IMR-90 (cell line): ENCODE measurements at regions not wholly inside any gene's neighbourhood (a gene's known extent, or its start where the extent isn't known, plus 50 kb on each side); places are given as distances from the start of the nearest gene placed in this dataset.

Experiments used
- ATAC-seq: fragments of 200-7000 bp; cut with Tn5 transposase; 2 replicates; pipeline ENCODE4 v1.9.1; 2020; ENCODE audit warnings: low read depth, mild to moderate bottlenecking, moderate library complexity
- BruUV-seq: library from RNA; stranded (reverse); fragments of 400-500 nt; replicated peaks from 2 replicates; lab custom pipeline; 2021; lab: Mats Ljungman, UMichigan
- CTCF ChIA-PET: fragments of 300-600 bp; formaldehyde crosslinking; extraction: SDS; loops from one replicate; lab custom pipeline; 2021; ENCODE audit warnings: antibody characterized with exemption; lab: Yijun Ruan, JAX
- POLR2A ChIA-PET: fragments of 300-600 bp; sonication (Branson Sonifier 250); formaldehyde crosslinking; loops from one replicate; lab custom pipeline; 2022; ENCODE audit warnings: antibody characterized with exemption; ENCODE audit not compliant: unreplicated experiment; lab: Charles Lee
- DNase-seq: peaks from one replicate; pipeline ENCODE4 v3.0.0; 2013
- H2AFZ ChIP-seq: replicated peaks from 2 replicates; pipeline ENCODE3; 2013; ENCODE audit warnings: low read length, mild to moderate bottlenecking; ENCODE audit not compliant: poor library complexity
- H2AK5ac ChIP-seq: 2 replicates; pipeline ENCODE4 v1.6.1; 2013; ENCODE audit warnings: low read depth, low read length, inconsistent platforms
- H2AK9ac ChIP-seq: replicated peaks from 2 replicates; pipeline ENCODE3; 2013; ENCODE audit warnings: mild to moderate bottlenecking, low read depth, low read length, moderate library complexity; ENCODE audit not compliant: poor library complexity
- H2BK120ac ChIP-seq: 2 replicates; pipeline ENCODE4 v1.6.1; 2013; ENCODE audit warnings: low read depth, low read length, inconsistent platforms
- H2BK15ac ChIP-seq: 3 replicates; pipeline ENCODE4 v1.6.1; 2013; ENCODE audit warnings: low read depth, low read length, inconsistent platforms
- H2BK20ac ChIP-seq: 2 replicates; pipeline ENCODE4 v1.6.1; 2013; ENCODE audit warnings: low read depth, mild to moderate bottlenecking, inconsistent platforms, low read length, moderate library complexity
- H2BK5ac ChIP-seq: 2 replicates; pipeline ENCODE4 v1.6.1; 2013; ENCODE audit warnings: mild to moderate bottlenecking, low read depth, low read length, inconsistent platforms; ENCODE audit not compliant: poor library complexity, severe bottlenecking
- H3K14ac ChIP-seq: replicated peaks from 2 replicates; pipeline ENCODE4 v1.6.1; 2013; ENCODE audit warnings: low read depth, low read length, inconsistent platforms
- H3K18ac ChIP-seq: 2 replicates; pipeline ENCODE4 v1.6.1; 2013; ENCODE audit warnings: low read depth, low read length, control low read depth
- H3K23ac ChIP-seq: 2 replicates; pipeline ENCODE4 v1.6.1; 2013; ENCODE audit warnings: low read depth, low read length, inconsistent platforms
- H3K27ac ChIP-seq: 2 replicates; pipeline ENCODE4 v1.5.1; 2013; ENCODE audit warnings: mild to moderate bottlenecking, control low read depth, low read length; ENCODE audit not compliant: insufficient read depth
- H3K27me3 ChIP-seq: 2 replicates; pipeline ENCODE4 v1.6.1; 2013; ENCODE audit warnings: low read length; ENCODE audit not compliant: control insufficient read depth, insufficient read depth
- H3K36me3 ChIP-seq: 2 replicates; pipeline ENCODE4 v1.6.1; 2013; ENCODE audit warnings: low read length, mixed read lengths; ENCODE audit not compliant: control insufficient read depth, insufficient read depth
- H3K4ac ChIP-seq: 2 replicates; pipeline ENCODE4 v1.6.1; 2013; ENCODE audit warnings: low read depth, low read length, inconsistent platforms
- H3K4me1 ChIP-seq: 2 replicates; pipeline ENCODE4 v1.6.1; 2013; ENCODE audit warnings: low read length, mixed read lengths; ENCODE audit not compliant: control insufficient read depth, insufficient read depth
- H3K4me2 ChIP-seq: 2 replicates; pipeline ENCODE4 v1.6.1; 2013; ENCODE audit warnings: low read depth, mild to moderate bottlenecking, control low read depth, low read length, moderate library complexity
- H3K4me3 ChIP-seq: 2 replicates; pipeline ENCODE4 v1.5.1; 2013; ENCODE audit warnings: low read depth, mild to moderate bottlenecking, control low read depth, low read length, moderate library complexity; ENCODE audit not compliant: insufficient read depth
- H3K56ac ChIP-seq: 2 replicates; pipeline ENCODE4 v1.6.1; 2013; ENCODE audit warnings: low read length, inconsistent platforms; ENCODE audit not compliant: insufficient read depth; ENCODE audit errors: extremely low read depth
- H3K79me1 ChIP-seq, 2 experiments: 2 replicates each; pipeline ENCODE4 v1.6.1; 2013; ENCODE audit warnings: low read length in 2 of 2, inconsistent platforms in 1 of 2, low read depth in 1 of 2
- H3K9ac ChIP-seq: 2 replicates; pipeline ENCODE4 v1.6.1; 2013; ENCODE audit warnings: low read depth, low read length, control low read depth
- H3K9me1 ChIP-seq: 2 replicates; pipeline ENCODE4 v1.6.1; 2013; ENCODE audit warnings: low read length, inconsistent platforms; ENCODE audit not compliant: insufficient read depth
- H3K9me3 ChIP-seq: 2 replicates; pipeline ENCODE4 v1.6.1; 2013; ENCODE audit warnings: low read length; ENCODE audit not compliant: control insufficient read depth, insufficient read depth
- H4K20me1 ChIP-seq: 2 replicates; pipeline ENCODE4 v1.6.1; 2013; ENCODE audit warnings: low read length, inconsistent platforms; ENCODE audit not compliant: insufficient read depth
- H4K5ac ChIP-seq: 2 replicates; pipeline ENCODE4 v1.6.1; 2013; ENCODE audit warnings: mild to moderate bottlenecking, low read depth, low read length, control low read depth
- H4K8ac ChIP-seq, 2 experiments: 2 replicates each; pipeline ENCODE4 v1.6.1; 2013; ENCODE audit warnings: low read depth in 2 of 2, low read length in 2 of 2, control low read depth in 1 of 2, inconsistent platforms in 1 of 2
- H4K91ac ChIP-seq: 2 replicates; pipeline ENCODE4 v1.6.1; 2013; ENCODE audit warnings: low read depth, low read length, inconsistent platforms; ENCODE audit not compliant: insufficient read depth
- BHLHE40 ChIP-seq: fragments of 150-350 bp; IDR thresholded peaks from 2 replicates; pipeline ENCODE4 v1.6.1; 2016; ENCODE audit warnings: mild to moderate bottlenecking, low read depth, low read length
- CEBPB ChIP-seq: IDR thresholded peaks from 2 replicates; pipeline ENCODE4 v1.6.1; 2012; ENCODE audit warnings: low read depth, low read length, improper control_type of control experiment
- CHD1 ChIP-seq: IDR thresholded peaks from 2 replicates; pipeline ENCODE4 v1.6.1; 2012; ENCODE audit warnings: low read depth, low read length, improper control_type of control experiment
- FOS ChIP-seq: fragments of 150-350 bp; IDR thresholded peaks from 2 replicates; pipeline ENCODE4 v1.6.1; 2016; ENCODE audit warnings: low read depth, low read length
- MAFK ChIP-seq: IDR thresholded peaks from 2 replicates; pipeline ENCODE4 v1.6.1; 2012; ENCODE audit warnings: low read depth, low read length, improper control_type of control experiment
- MAZ ChIP-seq: IDR thresholded peaks from 2 replicates; pipeline ENCODE4 v1.6.1; 2012; ENCODE audit warnings: low read depth, mild to moderate bottlenecking, low read length, improper control_type of control experiment, moderate library complexity, borderline replicate concordance
- MXI1 ChIP-seq: IDR thresholded peaks from 2 replicates; pipeline ENCODE4 v1.6.1; 2012; ENCODE audit warnings: low read depth, mild to moderate bottlenecking, low read length, moderate library complexity, borderline replicate concordance
- NFE2L2 ChIP-seq: fragments of 150-350 bp; IDR thresholded peaks from 2 replicates; pipeline ENCODE4 v1.6.1; 2016; ENCODE audit warnings: low read depth, mild to moderate bottlenecking, low read length
- POLR2A ChIP-seq: IDR thresholded peaks from 2 replicates; pipeline ENCODE4 v1.6.1; 2012; ENCODE audit warnings: mild to moderate bottlenecking, low read depth, low read length
- RAD21 ChIP-seq: IDR thresholded peaks from 2 replicates; pipeline ENCODE4 v1.6.1; 2012; ENCODE audit warnings: low read length, improper control_type of control experiment
- RCOR1 ChIP-seq: IDR thresholded peaks from 2 replicates; pipeline ENCODE4 v1.6.1; 2012; ENCODE audit warnings: mild to moderate bottlenecking, low read length, improper control_type of control experiment; ENCODE audit not compliant: insufficient replicate concordance
- RFX5 ChIP-seq: IDR thresholded peaks from 2 replicates; pipeline ENCODE4 v1.8.0; 2012; ENCODE audit warnings: low read depth, mild to moderate bottlenecking, low read length, moderate library complexity
- SMC3 ChIP-seq: fragments of 150-350 bp; IDR thresholded peaks from 2 replicates; pipeline ENCODE4 v1.6.1; 2016; ENCODE audit warnings: low read depth, mild to moderate bottlenecking, antibody characterized with exemption, low read length, moderate library complexity
- WGBS, 2 experiments: methylation state at CpG; one replicate each; pipeline versions ENCODE4 v1.1.5 to v1.1.7; 2013; ENCODE audit warnings: missing lambda C conversion rate in 2 of 2; ENCODE audit not compliant: insufficient read length in 1 of 2; ENCODE audit errors: extremely low coverage in 2 of 2; 5-methylcytosine and 5-hydroxymethylcytosine counted together
- dilution Hi-C: fragments of 300-500 bp; cut with HindIII; formaldehyde crosslinking; loops from one replicate; pipeline ENCODE4 v1.14.3; 2018; ENCODE audit warnings: low sequenced_read_pairs; ENCODE audit not compliant: unreplicated experiment
- in situ Hi-C: fragments of 300-500 bp; cut with MboI; formaldehyde crosslinking; loops from 3 replicates; pipeline ENCODE4 v1.14.3; 2019; ENCODE audit warnings: low sequenced_read_pairs, inconsistent platforms, mixed read lengths
- intact Hi-C: fragments of 100-400 bp; cut with micrococcal nuclease; formaldehyde crosslinking; loops from 2 replicates; pipeline ENCODE4 v1.10.0; 2022
- TF ChIP-seq, protein P1 (sequence below): conservative IDR thresholded peaks from 2 replicates; pipeline ENCODE4 v1.5.1; 2012; ENCODE audit warnings: mild to moderate bottlenecking, low read depth, low read length, improper control_type of control experiment
- TF ChIP-seq, protein P2 (sequence below): fragments of 150-350 bp; IDR thresholded peaks from 2 replicates; pipeline ENCODE4 v1.6.1; 2016; ENCODE audit warnings: low read depth, mild to moderate bottlenecking, low read length, moderate library complexity, borderline replicate concordance
- TF ChIP-seq, protein P3 (sequence below): fragments of 150-350 bp; IDR thresholded peaks from 2 replicates; pipeline ENCODE4 v1.6.1; 2017; ENCODE audit warnings: mild to moderate bottlenecking, antibody characterized with exemption, low read length, low read depth

DNA sequence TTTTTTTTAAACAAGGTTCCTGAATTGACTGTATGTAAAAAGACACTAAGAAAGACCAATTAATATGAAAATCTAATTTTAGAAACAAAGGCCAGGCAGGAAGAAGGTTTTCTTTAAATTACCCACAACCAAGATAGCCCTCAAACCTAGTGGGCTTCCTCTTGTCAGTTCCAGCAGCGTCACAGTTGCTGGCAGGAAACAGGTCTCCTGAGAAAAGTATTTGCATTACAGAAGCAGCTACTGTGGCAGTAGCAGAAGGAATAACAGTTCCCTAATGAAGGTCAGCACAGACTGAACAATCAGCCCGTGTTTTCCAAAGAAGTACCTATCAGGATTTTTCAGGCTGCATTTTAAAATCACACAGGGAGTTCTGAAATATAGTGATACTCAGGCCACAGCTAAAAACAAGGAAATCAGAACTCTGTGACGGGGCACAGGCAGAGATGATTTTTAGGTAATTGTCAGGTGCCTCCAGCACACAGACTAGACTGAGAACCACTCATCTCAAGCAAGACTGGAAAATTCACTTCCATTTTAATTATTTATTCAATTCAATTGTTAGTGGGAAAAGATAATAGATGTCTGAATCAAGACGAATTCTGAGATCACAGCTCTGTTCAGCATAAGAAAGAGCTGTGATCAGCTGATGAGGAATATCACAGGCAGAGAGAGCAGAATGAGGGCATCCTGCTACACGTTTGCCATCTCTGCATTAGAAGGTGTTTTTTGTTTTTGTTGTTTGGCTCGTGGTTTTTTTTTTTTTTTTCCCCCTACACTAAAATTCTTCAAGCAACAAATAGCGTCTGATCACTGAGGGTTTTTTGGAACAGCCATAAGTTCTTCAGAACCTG is 230.5 kb upstream of the KHDRBS2 start:
- Histone ChIP-seq H3K23ac (no peak overlapping the region), H2AFZ (no peak overlapping the region), H2AK9ac (no peak overlapping the region), H3K56ac (no peak overlapping the region), H4K8ac (no peak overlapping the region), H4K20me1 (no peaks in the 10 kb centered on the region), H3K36me3 (no peaks in the 10 kb centered on the region), H3K4me3 (no peak overlapping the region), H2AK5ac (no peak overlapping the region), H4K5ac (no peak overlapping the region), H3K79me1 (no peaks in the 10 kb centered on the region), H2BK120ac (no peak overlapping the region), H2BK20ac (no peak overlapping the region), H3K27me3 (no peaks in the 10 kb centered on the region), H3K9me1 (no peaks in the 10 kb centered on the region), H2BK5ac (no peak overlapping the region), H3K4me2 (no peak overlapping the region), H3K18ac (no peak overlapping the region), H3K4me1 (no peaks in the 10 kb centered on the region), H3K14ac (no peak overlapping the region), H4K91ac (no peak overlapping the region), H3K9ac (no peak overlapping the region), H3K27ac (no peak overlapping the region), H3K4ac (no peak overlapping the region), H2BK15ac (no peak overlapping the region), H3K9me3 (0 out of 2 replicates have a peak, but pooled peaks cover 2% of the 10 kb centered on the region)
- DNase-seq, result no peak
- WGBS, 2 experiments, result no CpG with 5 or more reads among the region's 7 CpGs
- no peak for ATAC-seq
- intact Hi-C loops, result no loop called here
- dilution Hi-C loops, result no loop called here
- ChIA-PET CTCF (no interaction called here), POLR2A (no interaction called here)
- TF ChIP-seq MAZ (no peak), CEBPB (no peak), MXI1 (no peak), MAFK (no peak), RCOR1 (no peak), NFE2L2 (no peak), CHD1 (no peak), SMC3 (no peak), POLR2A (no peak), BHLHE40 (no peak), RFX5 (no peak), RAD21 (no peak), FOS (no peak)
- TF ChIP-seq, protein P1, sequence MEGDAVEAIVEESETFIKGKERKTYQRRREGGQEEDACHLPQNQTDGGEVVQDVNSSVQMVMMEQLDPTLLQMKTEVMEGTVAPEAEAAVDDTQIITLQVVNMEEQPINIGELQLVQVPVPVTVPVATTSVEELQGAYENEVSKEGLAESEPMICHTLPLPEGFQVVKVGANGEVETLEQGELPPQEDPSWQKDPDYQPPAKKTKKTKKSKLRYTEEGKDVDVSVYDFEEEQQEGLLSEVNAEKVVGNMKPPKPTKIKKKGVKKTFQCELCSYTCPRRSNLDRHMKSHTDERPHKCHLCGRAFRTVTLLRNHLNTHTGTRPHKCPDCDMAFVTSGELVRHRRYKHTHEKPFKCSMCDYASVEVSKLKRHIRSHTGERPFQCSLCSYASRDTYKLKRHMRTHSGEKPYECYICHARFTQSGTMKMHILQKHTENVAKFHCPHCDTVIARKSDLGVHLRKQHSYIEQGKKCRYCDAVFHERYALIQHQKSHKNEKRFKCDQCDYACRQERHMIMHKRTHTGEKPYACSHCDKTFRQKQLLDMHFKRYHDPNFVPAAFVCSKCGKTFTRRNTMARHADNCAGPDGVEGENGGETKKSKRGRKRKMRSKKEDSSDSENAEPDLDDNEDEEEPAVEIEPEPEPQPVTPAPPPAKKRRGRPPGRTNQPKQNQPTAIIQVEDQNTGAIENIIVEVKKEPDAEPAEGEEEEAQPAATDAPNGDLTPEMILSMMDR, result no peak
- TF ChIP-seq, protein P2, sequence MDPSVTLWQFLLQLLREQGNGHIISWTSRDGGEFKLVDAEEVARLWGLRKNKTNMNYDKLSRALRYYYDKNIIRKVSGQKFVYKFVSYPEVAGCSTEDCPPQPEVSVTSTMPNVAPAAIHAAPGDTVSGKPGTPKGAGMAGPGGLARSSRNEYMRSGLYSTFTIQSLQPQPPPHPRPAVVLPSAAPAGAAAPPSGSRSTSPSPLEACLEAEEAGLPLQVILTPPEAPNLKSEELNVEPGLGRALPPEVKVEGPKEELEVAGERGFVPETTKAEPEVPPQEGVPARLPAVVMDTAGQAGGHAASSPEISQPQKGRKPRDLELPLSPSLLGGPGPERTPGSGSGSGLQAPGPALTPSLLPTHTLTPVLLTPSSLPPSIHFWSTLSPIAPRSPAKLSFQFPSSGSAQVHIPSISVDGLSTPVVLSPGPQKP, result no peak
- TF ChIP-seq, protein P3, sequence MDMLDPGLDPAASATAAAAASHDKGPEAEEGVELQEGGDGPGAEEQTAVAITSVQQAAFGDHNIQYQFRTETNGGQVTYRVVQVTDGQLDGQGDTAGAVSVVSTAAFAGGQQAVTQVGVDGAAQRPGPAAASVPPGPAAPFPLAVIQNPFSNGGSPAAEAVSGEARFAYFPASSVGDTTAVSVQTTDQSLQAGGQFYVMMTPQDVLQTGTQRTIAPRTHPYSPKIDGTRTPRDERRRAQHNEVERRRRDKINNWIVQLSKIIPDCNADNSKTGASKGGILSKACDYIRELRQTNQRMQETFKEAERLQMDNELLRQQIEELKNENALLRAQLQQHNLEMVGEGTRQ, result no peak
- BruUV-seq, result no TSS peak
- in situ Hi-C loops, result no loop called here
